Endothelial cell of umbilical vein (primary cell): ENCODE measurements at regions not wholly inside any gene's neighbourhood (a gene's known extent, or its start where the extent isn't known, plus 50 kb on each side); places are given as distances from the start of the nearest gene placed in this dataset.

Experiments used
- GATA2 ChIP-seq: IDR thresholded peaks from 2 replicates; pipeline ENCODE4 v1.7.0; 2011; ENCODE audit warnings: low read depth, mild to moderate bottlenecking, moderate library complexity, mixed read lengths, low read length; ENCODE audit not compliant: insufficient read length, insufficient read depth
- MAX ChIP-seq: IDR thresholded peaks from 2 replicates; pipeline ENCODE4 v1.6.1; 2011; ENCODE audit not compliant: insufficient read depth, insufficient read length
- POLR2A ChIP-seq: IDR thresholded peaks from 2 replicates; pipeline ENCODE4 v1.6.1; 2012; ENCODE audit warnings: low read depth, mild to moderate bottlenecking, control low read depth, low read length
- POLR2AphosphoS5 ChIP-seq: IDR thresholded peaks from 2 replicates; pipeline ENCODE4 v1.6.1; 2012; ENCODE audit warnings: low read depth, mild to moderate bottlenecking, control low read depth, low read length, moderate library complexity; ENCODE audit not compliant: insufficient read depth
- TF ChIP-seq, protein P1 (sequence below), 2 donors: IDR thresholded peaks; 1 replicate in 1 of 2; 2 replicates in 1 of 2; pipeline ENCODE4 v1.5.1; 2011; ENCODE audit warnings: low read length in 2 of 2, mild to moderate bottlenecking in 2 of 2, moderate library complexity in 2 of 2, control low read depth in 1 of 2, inconsistent platforms in 1 of 2, low read depth in 1 of 2; ENCODE audit not compliant: insufficient read depth in 1 of 2; ENCODE audit errors: extremely low read depth in 1 of 2

- TF ChIP-seq, protein P1, sequence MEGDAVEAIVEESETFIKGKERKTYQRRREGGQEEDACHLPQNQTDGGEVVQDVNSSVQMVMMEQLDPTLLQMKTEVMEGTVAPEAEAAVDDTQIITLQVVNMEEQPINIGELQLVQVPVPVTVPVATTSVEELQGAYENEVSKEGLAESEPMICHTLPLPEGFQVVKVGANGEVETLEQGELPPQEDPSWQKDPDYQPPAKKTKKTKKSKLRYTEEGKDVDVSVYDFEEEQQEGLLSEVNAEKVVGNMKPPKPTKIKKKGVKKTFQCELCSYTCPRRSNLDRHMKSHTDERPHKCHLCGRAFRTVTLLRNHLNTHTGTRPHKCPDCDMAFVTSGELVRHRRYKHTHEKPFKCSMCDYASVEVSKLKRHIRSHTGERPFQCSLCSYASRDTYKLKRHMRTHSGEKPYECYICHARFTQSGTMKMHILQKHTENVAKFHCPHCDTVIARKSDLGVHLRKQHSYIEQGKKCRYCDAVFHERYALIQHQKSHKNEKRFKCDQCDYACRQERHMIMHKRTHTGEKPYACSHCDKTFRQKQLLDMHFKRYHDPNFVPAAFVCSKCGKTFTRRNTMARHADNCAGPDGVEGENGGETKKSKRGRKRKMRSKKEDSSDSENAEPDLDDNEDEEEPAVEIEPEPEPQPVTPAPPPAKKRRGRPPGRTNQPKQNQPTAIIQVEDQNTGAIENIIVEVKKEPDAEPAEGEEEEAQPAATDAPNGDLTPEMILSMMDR (IDR thresholded peaks at IDR 0.05; ENCODE audit: extremely low read depth in 1 of 2, insufficient read depth in 1 of 2, low read depth in 1 of 2, low read length in 2 of 2): no peak
- no peak for TF ChIP-seq MAX
- no peak for TF ChIP-seq POLR2A
- TF ChIP-seq POLR2AphosphoS5: no peak
- TF ChIP-seq GATA2: no peak
Measured at GRCh38 chr2:217192366-217192765, 332.5 kb upstream of the TNP1 start.
